Osteocyte (in vitro differentiated cells): ENCODE measurements at regions not wholly inside any gene's neighbourhood (a gene's known extent, or its start where the extent isn't known, plus 50 kb on each side); places are given as distances from the start of the nearest gene placed in this dataset.

ENCODE experiments used
- DNase-seq: peaks from one replicate; pipeline ENCODE4 v3.0.0; 2021; ENCODE audit warnings: mixed read lengths; ENCODE audit not compliant: unreplicated experiment; ENCODE audit errors: extremely low spot score
- H3K27ac Mint-ChIP-seq: one replicate; pipeline ENCODE4 v1.8.0; 2021; ENCODE audit warnings: mild to moderate bottlenecking, mixed read lengths; ENCODE audit not compliant: unreplicated experiment
- H3K27me3 Mint-ChIP-seq: one replicate; pipeline ENCODE4 v1.8.0; 2021; ENCODE audit warnings: mixed read lengths; ENCODE audit not compliant: unreplicated experiment
- H3K36me3 Mint-ChIP-seq: one replicate; pipeline ENCODE4 v1.8.0; 2021; ENCODE audit warnings: mixed read lengths; ENCODE audit not compliant: unreplicated experiment
- H3K4me1 Mint-ChIP-seq: one replicate; pipeline ENCODE4 v1.8.0; 2021; ENCODE audit warnings: mixed read lengths; ENCODE audit not compliant: unreplicated experiment
- H3K4me3 Mint-ChIP-seq: one replicate; pipeline ENCODE4 v1.8.0; 2021; ENCODE audit warnings: mild to moderate bottlenecking, moderate library complexity, mixed read lengths; ENCODE audit not compliant: unreplicated experiment
- H3K9me3 Mint-ChIP-seq: one replicate; pipeline ENCODE4 v1.8.0; 2021; ENCODE audit warnings: mixed read lengths; ENCODE audit not compliant: unreplicated experiment
- CTCF ChIP-seq: fragments of 200-600 bp; sonication (generic); IDR thresholded peaks from 2 replicates; pipeline ENCODE4 v1.5.0; 2021; ENCODE audit warnings: antibody characterized with exemption, mild to moderate bottlenecking, moderate library complexity

- DNase-seq: no peak
- peaks cover 19% of the 10 kb centered on the region for H3K27me3 Mint-ChIP-seq
- no peaks in the 10 kb centered on the region for H3K4me1 Mint-ChIP-seq
- H3K9me3 Mint-ChIP-seq: no peaks in the 10 kb centered on the region
- no peaks in the 10 kb centered on the region for H3K36me3 Mint-ChIP-seq
- no peak overlapping the region for H3K4me3 Mint-ChIP-seq
- TF ChIP-seq CTCF: no peak
- no peak overlapping the region for H3K27ac Mint-ChIP-seq
These were observed 98.8 kb upstream of the CEP85L start for GRCh38 chr6:118750143-118750542.

DNA sequence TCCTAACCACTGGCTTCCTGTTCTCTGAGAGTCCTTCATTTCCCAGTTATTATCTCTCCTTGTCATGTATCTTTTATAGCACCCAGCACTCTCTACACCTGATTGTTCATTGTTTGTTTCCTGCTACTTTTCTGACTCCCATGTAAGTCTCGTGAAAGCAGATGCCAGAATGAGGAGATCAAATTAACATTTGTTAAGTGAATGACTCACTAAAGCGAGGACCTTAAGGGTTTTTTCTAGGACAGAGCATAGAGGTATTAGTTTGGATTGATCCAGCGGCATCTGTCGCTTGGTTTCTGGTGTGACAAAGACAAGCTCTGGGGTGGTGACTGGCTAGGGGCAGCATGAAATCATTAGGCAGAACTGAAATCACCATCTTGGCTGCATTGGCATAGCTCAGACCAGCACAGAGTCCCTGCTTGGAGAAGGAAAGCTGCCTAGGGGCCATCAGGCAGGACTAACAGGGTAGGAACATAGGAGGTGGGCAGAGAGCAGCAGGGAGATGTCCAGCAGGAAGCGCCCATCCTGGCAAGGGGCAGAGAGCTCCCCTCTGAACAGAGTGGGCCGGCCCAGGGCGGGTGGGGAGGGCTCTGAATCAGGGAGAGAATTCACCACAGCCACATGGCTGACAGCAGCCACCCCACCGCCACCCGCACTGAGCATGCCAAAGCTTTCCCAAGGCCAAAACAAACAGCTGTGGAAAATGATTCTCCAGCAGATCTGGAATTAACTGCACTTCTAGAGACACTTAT is 97.1 kb upstream of the CEP85L start:
- no peaks in the 10 kb centered on the region for H3K9me3 Mint-ChIP-seq
- no peak overlapping the region for H3K27ac Mint-ChIP-seq
- TF ChIP-seq CTCF: no peak
- no peak for DNase-seq
- H3K4me3 Mint-ChIP-seq: no peak overlapping the region
- no peaks in the 10 kb centered on the region for H3K36me3 Mint-ChIP-seq
- H3K27me3 Mint-ChIP-seq: peaks cover 24% of the 10 kb centered on the region
- no peaks in the 10 kb centered on the region for H3K4me1 Mint-ChIP-seq

DNA sequence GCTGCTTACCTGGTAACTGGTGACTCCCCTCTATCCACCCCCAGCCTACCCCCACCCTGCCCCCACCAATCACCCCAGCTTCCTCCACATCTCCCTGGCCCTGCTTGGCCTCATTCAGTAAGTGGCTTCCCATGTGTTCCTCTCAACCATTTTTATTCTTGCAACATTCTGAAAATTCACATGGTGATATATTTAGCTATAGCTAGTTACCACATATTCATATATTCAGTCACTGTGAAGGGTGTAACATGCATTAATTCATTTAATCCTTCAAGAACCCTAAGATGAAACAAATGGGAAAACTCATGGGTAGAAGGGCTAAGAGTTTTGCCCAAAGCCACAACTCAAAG is 95.4 kb upstream of the CEP85L start:
- TF ChIP-seq CTCF: no peak

GRCh38 chr6:118746145-118746824 is 94.9 kb upstream of the CEP85L start:
- H3K4me3 Mint-ChIP-seq: no peak overlapping the region
- no peaks in the 10 kb centered on the region for H3K9me3 Mint-ChIP-seq
- no peak for TF ChIP-seq CTCF
- H3K27me3 Mint-ChIP-seq: peaks cover 19% of the 10 kb centered on the region
- H3K36me3 Mint-ChIP-seq: no peaks in the 10 kb centered on the region
- DNase-seq: no peak
- H3K4me1 Mint-ChIP-seq: no peaks in the 10 kb centered on the region
- no peak overlapping the region for H3K27ac Mint-ChIP-seq

More for the DNA sequence above, 95.4 kb upstream of the CEP85L start:
- Mint-ChIP-seq H3K36me3 (no peaks in the 10 kb centered on the region), H3K27me3 (peaks cover 19% of the 10 kb centered on the region), H3K4me3 (no peak overlapping the region), H3K9me3 (no peaks in the 10 kb centered on the region), H3K27ac (no peak overlapping the region), H3K4me1 (no peaks in the 10 kb centered on the region)
- DNase-seq: no peak

GRCh38 chr6:118745156-118745555 is 93.8 kb upstream of the CEP85L start:
- no peak for TF ChIP-seq CTCF
- Mint-ChIP-seq H3K27me3 (peaks cover 22% of the 10 kb centered on the region), H3K27ac (no peak overlapping the region), H3K4me1 (no peaks in the 10 kb centered on the region), H3K9me3 (no peaks in the 10 kb centered on the region), H3K36me3 (no peaks in the 10 kb centered on the region), H3K4me3 (no peak overlapping the region)
- DNase-seq: no peak
